Heart right ventricle (tissue), 16 donors: ENCODE measurements at regions not wholly inside any gene's neighbourhood (a gene's known extent, or its start where the extent isn't known, plus 50 kb on each side); places are given as distances from the start of the nearest gene placed in this dataset.

Source experiments
- ATAC-seq, 8 donors: fragments of 200-7000 bp; cut with Tn5 transposase; one replicate each; pipeline ENCODE4 v1.9.1; 2020; ENCODE audit warnings: mild to moderate bottlenecking in 8 of 8, moderate library complexity in 8 of 8, moderate number of reproducible peaks in 1 of 8
- DNase-seq, 2 donors: peaks; one replicate each; pipeline ENCODE4 v3.0.0-alpha.2; 2020
- H3K27ac ChIP-seq, 10 donors: fragments of 200-600 bp; sonication (generic) in 2 of 10; one replicate each; pipeline versions ENCODE4 v1.5.0 to v1.8.0; 2020 to 2022; ENCODE audit warnings: mild to moderate bottlenecking in 3 of 10
- H3K27me3 ChIP-seq, 7 donors: fragments of 200-600 bp; one replicate each; pipeline ENCODE4 v1.8.0; 2021 to 2022; ENCODE audit warnings: mild to moderate bottlenecking in 2 of 7
- H3K36me3 ChIP-seq, 9 donors: fragments of 200-600 bp; sonication (generic) in 1 of 9; one replicate each; pipeline versions ENCODE4 v1.5.0 to v1.8.0; 2020 to 2022; ENCODE audit warnings: mild to moderate bottlenecking in 2 of 9
- H3K4me1 ChIP-seq, 9 donors: fragments of 200-600 bp; sonication (generic) in 1 of 9; one replicate each; pipeline versions ENCODE4 v1.5.0 to v1.8.0; 2020 to 2022; ENCODE audit warnings: mild to moderate bottlenecking in 4 of 9
- H3K4me3 ChIP-seq, 10 donors: fragments of 200-600 bp; sonication (generic) in 2 of 10; one replicate each; pipeline versions ENCODE4 v1.5.0 to v1.8.0; 2020 to 2022; ENCODE audit warnings: mild to moderate bottlenecking in 7 of 10, moderate library complexity in 2 of 10
- H3K9me3 ChIP-seq, 11 donors: fragments of 200-600 bp in 10 of 11; sonication (generic) in 2 of 11; one replicate each; pipeline versions ENCODE4 v1.5.0 to v1.8.0; 2013 to 2022; ENCODE audit warnings: mild to moderate bottlenecking in 2 of 11, control low read depth in 1 of 11, moderate library complexity in 1 of 11
- CTCF ChIP-seq, 9 donors: fragments of 200-600 bp; sonication (generic) in 2 of 9; IDR thresholded peaks; one replicate each; pipeline versions ENCODE4 v1.5.0 to v1.8.0; 2021 to 2022; ENCODE audit warnings: antibody characterized with exemption in 9 of 9, mild to moderate bottlenecking in 5 of 9, moderate library complexity in 1 of 9
- WGBS, 2 donors: extraction: QIAGEN DNeasy Blood & Tissue Kit; methylation state at CpG; one replicate each; pipeline ENCODE4 v1.1.7; 2013; ENCODE audit warnings: inconsistent platforms in 1 of 2; 5-methylcytosine and 5-hydroxymethylcytosine counted together
- intact Hi-C, 10 donors: fragments of 100-400 bp; cut with DNase I; formaldehyde crosslinking; loops; one replicate each; pipeline versions ENCODE4 v1.11.1 to v1.14.2; 2022
- donor health status: Arrhythmogenic right ventricular cardiomyopathy.
- donor health status: ischemic (EF 13 %, LVEDD 7.1; RV severe dilation, severe dysfunction).
- donor health status: healthy with polysubstance abuse.
- donor health status: DM: no; HTN: yes; CAD: no.
- donor health status: DM: no; HTN: no; CAD: no.
- donor health status: ischemic (EF 25% LVEDD 6.9; RV normal size, moderate dysfunction).
- donor health status: ischemic (EF 25% LVEDD 5.7; RV mildly dilated, moderate dysfunction).
- donor health status: healthy.
- donor health status: DM: yes; HTN: yes; CAD: no.
- donor health status: Ischemic cardiomyopathy.
- donor health status: ischemic (EF 35%, LVEDD 5.7; RV mildly dilated, moderate dysfunction).
- donor health status: nonischemic (EF 11% LVEDD 7.7; RV severe dilation, severe dysfunction).
- donor health status: DM: yes; HTN: yes; CAD: no.
- donor health status: PGD.
- donor health status: ischemic (EF 29% LVEDD 5.4; RV normal size, mild dysfunction).
- donor health status: nonischemic (EF 23%, LVEDD 6.1; RV moderate dilation, normal function).

DNA sequence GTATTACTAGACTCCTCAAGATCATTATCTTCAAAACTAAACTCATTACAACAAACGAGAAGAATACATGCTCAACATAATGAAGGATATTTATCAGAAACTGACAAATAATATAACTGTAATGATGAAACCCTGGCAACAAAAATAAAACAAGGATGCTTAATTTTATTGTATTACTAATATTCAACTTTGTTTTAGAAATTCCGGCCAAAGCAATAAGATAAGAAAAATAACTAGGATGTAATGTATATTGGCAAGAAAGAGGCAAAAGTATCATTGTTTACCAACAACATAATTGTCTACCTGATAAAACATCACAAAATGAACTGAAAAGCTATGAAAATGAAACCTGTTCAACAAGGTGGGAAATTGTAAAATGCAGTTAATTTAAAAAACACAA is 588.3 kb upstream of the ZFHX3 start:
- Histone ChIP-seq H3K9me3 (peaks cover 0 to 27% (median 14%) of the 10 kb centered on the region in 11 donors), H3K27ac (no peak overlapping the region), H3K36me3 (no peaks in the 10 kb centered on the region), H3K4me1 (peaks cover 0 to 7% (median 0%) of the 10 kb centered on the region in 9 donors), H3K4me3 (no peak overlapping the region), H3K27me3 (no peaks in the 10 kb centered on the region)
- DNase-seq (no peak), ATAC-seq (no peak)
- intact Hi-C loops = no loop called here
- 91 to 92% methylated on average over 2 of the region's 2 CpGs for WGBS, 2 donors
- TF ChIP-seq CTCF (IDR thresholded peaks at IDR 0.05) = no peak

GRCh38 chr16:73629011-73629410 is 581.1 kb upstream of the ZFHX3 start:
- ATAC-seq (no peak), DNase-seq (no peak)
- Histone ChIP-seq H3K4me3 (no peak overlapping the region), H3K27me3 (no peaks in the 10 kb centered on the region), H3K4me1 (no peaks in the 10 kb centered on the region), H3K9me3 (no peaks in the 10 kb centered on the region), H3K36me3 (no peaks in the 10 kb centered on the region), H3K27ac (no peak overlapping the region)
- 89 to 92% methylated on average over 8 of the region's 8 CpGs for WGBS, 2 donors
- no peak for TF ChIP-seq CTCF (IDR thresholded peaks at IDR 0.05)
- intact Hi-C loops = no loop called here

DNA sequence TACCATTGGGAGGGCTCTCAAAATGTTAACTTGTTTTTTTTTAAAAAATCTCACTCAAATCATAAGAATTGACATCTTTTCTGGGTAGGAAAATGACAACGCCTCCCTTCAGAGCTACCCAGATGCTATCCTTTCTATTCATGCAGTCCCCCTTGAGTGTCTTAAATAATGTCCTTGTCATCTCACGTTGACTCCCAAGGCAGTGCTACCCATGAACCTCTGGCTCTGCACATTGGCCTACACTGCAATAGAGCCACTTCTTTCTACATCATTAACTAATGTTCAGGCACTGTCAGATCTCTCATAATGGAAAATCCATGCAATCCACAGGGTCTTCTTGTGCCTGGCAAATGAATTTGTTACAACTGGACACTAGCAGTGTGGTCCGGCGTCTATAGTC is 569.8 kb upstream of the ZFHX3 start:
- Histone ChIP-seq H3K27ac (no peak overlapping the region), H3K9me3 (no peaks in the 10 kb centered on the region), H3K27me3 (peaks cover 0 to 23% (median 4%) of the 10 kb centered on the region in 7 donors), H3K36me3 (no peaks in the 10 kb centered on the region), H3K4me1 (no peaks in the 10 kb centered on the region), H3K4me3 (no peak overlapping the region)
- TF ChIP-seq CTCF (IDR thresholded peaks at IDR 0.05) = no peak
- 92 to 93% methylated on average over 4 of the region's 4 CpGs for WGBS, 2 donors
- ATAC-seq = no peak
- intact Hi-C loops = no loop called here
- no peak for DNase-seq

DNA sequence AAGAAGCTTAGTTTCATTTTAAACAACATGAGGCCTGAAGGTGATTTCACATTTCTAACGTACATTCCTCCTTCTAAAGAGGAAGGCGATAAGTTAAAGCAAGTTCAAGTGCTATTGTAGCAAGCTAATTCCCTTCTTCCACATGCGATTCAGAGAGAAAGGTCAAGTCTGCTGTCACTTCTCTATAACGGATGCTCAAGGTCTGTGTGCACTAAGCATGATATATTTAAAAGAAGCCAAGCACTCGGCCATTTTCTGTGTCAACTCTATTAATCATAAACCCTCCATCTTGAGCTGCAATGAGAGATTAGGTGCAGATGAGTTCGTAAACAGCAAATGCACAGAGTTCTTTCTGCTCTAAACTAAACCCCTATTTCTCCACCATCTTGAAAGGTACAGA is 568.8 kb upstream of the ZFHX3 start:
- no peaks in the 10 kb centered on the region for H3K4me1 ChIP-seq
- TF ChIP-seq CTCF (IDR thresholded peaks at IDR 0.05) = no peak
- 80 to 82% methylated on average over 6 of the region's 6 CpGs for WGBS, 2 donors
- peaks cover 0 to 31% (median 5%) of the 10 kb centered on the region in 7 donors for H3K27me3 ChIP-seq
- H3K36me3 ChIP-seq = no peaks in the 10 kb centered on the region
- H3K27ac ChIP-seq = no peak overlapping the region
- ATAC-seq (no peak), DNase-seq (no peak)
- no peaks in the 10 kb centered on the region for H3K9me3 ChIP-seq
- intact Hi-C loops = no loop called here
- no peak overlapping the region for H3K4me3 ChIP-seq
